GM18868 (cell line): ENCODE measurements at regions not wholly inside any gene's neighbourhood (a gene's known extent, or its start where the extent isn't known, plus 50 kb on each side); places are given as distances from the start of the nearest gene placed in this dataset.
A peak's percentile ranks its signal among the peaks of the same experiment; 100 is the strongest.

Source experiments
- ATAC-seq: cut with Tn5 transposase; IDR thresholded peaks from one replicate; pipeline ENCODE4 v1.9.1; 2021; ENCODE audit warnings: mild to moderate bottlenecking, moderate library complexity; ENCODE audit not compliant: unreplicated experiment

DNA sequence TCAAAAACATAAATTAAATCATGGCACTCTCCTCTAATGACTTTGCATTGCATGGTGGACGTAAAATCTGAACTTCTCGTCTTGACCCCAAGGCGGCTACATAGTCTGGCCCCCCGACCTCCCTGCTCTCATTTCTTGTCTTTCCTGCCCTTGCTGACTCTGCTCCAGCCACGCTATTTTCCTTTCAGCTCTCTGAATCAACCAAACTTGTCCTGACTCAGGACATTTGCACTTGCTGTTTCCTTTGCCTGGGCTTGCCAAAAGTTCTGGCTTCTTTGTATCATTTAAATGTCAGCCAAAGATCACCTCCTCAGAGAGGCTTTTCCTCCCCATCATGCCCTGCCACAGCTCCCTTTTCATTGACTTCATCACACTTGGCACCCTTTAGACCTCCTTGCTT is 107.7 kb upstream of the NFE2L3 start:
- ATAC-seq, result no peak

DNA sequence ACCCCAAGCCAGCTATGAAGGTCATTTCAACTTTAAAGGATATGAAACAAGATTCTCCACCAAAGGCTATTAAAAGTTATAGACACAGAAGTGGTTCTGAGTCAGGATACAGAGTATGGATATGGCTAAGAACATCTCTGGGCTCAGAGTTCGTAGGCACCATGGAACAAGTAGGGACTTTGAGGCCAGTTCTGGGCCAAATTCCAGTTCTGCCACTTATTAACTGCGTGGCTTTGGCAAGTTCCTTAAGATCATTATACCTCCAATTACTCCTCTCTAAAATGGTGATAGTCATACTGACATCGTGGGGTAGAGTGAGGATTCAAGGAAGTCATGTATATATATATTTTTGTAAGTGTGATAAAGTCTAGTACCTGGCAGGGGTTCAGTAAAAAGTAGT is 105.8 kb upstream of the NFE2L3 start:
- no peak for ATAC-seq

DNA sequence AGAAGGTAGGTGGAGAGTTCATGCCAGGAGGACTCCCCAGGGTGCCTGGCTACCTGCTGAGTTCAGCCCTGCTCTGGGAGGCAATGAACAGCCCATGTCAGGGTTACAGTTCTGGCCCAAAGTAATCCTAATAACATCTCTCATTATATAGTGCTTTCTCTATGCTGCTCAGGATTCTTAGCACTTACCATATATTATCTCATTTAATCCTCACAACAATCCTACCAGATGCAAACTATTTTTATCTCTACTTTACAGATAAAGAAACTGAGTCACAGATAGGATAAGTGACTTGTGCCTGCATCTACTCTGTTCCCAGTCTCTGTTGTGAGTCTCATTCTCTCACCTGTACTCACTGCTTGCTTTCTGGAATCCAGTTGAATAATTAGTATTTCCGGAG is 105.1 kb upstream of the NFE2L3 start:
- ATAC-seq, result no peak

DNA sequence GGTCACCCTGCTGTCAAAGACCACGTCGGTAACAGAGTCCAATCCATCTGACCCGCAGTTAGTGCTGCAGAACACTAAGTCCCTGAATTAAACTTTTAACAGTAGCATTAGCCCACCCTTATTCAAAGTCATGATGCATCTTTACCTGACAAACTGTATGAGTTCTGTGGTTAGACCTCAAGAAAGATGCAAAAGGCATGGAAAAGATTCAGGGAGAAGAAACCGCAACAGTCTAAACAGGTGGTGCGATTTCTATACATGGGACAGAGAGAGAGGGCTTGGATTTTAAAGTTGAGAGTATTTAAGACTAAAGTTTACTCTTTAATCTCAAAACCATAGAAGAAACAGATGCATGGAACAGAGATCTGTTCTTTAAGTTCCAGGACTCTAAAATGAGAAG is 103.3 kb upstream of the NFE2L3 start:
- ATAC-seq, result no peak

DNA sequence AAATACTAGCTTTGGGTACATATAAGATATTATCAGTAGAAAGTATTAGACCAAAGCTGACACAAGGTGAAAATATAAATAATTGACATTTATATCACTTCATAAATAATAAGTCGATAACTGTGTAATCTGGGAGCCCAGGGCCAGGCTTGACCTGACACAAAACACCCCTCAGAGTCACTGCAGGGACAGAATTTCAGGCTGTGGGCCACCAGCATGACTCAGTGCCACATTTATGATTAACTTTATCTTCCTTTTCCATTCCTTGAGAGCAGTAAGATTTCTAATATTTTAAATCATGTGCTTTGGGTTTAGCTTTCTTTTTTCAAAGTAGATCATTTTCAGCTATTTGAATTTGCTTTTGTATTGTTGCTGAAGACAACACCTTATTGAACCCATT is 102.9 kb upstream of the NFE2L3 start:
- no peak for ATAC-seq

DNA sequence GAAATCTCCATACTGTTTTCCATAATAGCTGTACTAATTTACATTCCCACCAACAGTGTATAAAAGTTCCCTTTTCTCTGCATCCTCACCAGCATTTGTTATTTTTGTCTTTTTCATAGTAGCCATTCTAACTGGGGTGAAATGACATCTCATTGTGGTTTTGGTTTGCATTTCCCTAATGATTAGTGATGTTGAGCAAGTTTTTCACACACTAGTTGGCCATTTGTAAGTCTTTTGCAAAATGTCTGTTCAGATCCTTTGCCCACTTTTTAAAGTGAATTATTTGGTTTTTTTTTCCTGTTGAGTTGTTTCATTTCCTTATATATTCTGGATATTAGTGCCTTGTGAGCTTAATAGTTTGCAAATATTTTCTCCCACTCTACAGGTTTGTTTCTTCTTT is 101.0 kb upstream of the NFE2L3 start:
- no peak for ATAC-seq

DNA sequence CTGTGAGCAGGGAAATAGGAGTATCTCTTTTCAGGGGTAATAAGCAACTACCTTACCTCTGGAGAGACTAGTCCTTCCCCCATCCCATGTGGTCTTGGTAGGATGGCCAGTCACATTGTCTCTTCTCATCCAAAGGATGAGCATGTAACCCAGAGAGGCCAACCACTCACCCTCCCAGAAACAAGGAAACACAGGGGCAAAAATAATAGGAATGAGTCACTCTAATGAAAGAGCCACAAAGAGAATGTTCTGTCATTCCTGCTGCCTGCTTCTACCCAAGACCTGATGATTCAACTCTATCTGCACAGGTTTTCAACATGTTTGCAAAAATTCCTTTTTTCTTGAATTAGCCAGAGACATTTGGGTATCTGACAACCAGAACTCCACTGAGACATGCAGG is 99.3 kb upstream of the NFE2L3 start:
- no peak for ATAC-seq

DNA sequence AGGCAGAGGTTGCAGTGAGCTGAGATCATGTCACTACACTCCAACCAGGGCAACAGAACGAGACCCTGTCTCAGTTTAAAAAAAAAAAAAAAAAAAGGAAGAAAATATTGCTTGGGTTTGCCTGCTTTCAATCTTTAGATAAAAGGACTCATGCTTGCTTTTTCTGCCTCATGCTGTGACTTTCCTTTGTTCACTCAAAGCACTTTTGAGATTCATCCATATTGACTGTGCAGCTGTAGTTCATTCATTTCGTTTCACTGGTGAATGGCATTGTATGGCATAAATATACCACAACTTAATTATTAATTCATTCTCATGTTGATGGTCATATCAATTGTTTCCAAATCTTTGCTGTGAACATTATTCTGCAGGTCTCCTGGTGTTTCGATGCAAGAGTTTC is 97.6 kb upstream of the NFE2L3 start:
- no peak for ATAC-seq

DNA sequence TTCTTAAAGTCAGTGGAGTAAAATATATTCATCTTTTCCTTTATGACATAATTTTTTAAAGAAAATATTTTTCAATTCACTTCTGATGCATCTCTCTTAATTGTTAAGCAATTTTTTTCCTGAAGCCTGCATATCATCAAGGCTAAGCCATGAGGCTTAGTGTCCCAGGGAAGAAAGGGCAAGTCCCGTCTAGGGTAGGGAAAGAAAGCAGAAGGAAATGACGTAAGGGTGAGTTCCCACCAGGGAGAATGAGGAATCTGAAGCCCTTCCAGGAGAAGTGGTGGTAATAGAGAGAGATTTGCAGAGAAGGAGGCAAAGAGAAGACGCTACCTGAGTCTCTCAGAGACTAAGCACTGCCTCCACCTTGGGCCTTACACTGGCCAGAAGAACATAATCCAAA is 96.8 kb upstream of the NFE2L3 start:
- no peak for ATAC-seq

DNA sequence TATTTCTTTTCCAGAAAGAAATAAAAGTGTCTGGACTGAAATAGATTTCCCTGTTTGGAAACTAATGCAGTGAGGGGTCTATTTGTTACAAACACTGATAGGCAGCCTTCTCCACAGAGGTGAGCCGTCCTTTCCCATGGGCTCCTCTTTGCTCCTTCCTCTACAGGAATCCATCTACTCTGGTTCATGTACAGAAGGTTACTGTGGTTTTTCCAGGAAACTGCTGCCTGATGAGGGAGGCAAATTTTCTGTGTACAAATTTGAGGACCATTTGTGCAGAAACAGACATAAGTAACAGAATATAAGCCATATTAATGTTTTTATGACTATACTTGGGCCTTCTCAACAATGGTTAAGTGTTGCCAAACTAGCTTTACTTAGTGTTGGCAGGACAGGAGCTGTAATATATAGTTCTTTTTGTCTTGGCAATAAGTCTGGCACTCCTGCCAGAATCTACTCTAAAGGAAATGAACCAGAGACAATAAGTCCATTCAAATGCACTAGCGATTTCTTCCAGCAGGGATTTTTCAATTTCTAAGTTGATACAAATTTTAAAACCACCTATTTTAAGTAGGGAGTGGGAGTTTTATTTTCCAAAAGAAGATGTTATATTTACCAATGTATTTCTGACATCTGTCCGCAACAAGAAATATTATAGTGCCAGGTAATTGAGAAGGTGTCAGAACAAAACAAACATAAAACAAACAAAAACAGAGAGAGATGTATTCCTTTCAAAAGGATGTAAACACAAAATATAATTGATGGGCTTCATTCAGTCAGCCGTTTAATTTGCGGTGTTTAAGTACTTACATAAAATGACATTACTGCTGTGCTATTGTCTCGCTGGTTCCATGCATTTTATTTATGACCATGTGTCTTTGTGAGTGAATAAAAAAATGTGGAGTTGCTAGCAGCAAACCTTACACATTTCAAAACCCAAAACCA is 91.0 kb upstream of the NFE2L3 start:
- no peak for ATAC-seq

DNA sequence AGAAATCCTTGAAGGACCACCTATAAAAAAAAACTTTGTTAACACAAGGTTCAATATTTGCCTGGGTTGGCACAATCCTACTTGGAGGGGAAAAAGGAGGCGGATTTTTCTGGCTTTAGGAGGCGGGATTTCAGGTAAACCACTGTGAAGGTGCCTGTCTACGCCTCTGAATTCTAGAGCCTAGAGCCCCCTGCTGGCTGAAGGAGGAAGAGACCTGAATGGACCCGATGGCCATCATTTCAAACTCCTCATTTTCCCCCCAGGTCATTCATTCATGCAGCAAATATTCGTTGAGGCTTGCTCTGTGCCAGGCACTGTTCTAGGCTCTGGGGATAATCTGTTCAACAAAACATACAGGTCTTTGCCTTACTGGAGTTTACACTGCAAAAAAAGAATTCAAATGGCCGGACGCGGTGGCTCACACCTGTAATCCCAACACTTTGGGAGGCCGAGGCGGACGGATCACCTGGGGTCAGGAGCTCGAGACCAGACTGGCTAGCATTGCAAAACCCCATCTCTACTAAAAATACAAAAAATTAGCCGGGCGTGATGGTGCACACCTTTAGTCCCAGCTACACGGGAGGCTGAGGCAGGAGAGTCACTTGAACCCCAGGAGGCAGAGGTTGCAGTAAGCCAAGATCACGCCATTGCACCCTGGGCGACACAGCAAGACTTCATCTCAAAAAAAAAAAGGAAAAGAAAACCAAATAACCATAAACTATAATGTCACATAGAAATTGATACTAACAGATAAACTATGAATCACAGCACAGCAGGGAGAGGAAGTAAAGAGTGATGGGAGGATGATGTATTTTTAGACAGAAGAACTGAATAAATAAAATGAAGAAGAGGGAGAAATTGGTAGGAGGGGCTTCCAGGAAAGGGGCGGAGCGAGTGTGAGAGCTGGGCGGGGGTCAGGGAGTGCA is 90.1 kb upstream of the NFE2L3 start:
- ATAC-seq, result no peak

DNA sequence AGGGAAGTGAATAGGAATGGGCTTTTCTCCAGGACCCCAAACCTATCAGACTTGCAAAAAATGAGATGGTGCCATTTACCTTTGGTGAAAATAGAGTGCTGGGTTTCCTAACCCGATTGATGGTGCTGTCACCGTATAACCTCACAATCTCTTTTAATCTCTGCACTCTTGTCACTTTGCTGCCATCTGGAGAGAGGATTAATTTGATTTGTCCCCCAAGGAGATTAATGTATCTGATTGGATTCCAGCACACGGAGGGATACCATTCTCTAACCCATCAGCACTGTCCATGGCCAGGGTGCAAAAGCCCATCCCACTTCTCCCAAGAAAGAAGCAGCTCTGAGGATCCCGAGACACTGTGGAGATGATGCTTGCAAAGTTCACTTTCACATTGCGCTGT is 86.3 kb upstream of the NFE2L3 start:
- ATAC-seq, result no peak

DNA sequence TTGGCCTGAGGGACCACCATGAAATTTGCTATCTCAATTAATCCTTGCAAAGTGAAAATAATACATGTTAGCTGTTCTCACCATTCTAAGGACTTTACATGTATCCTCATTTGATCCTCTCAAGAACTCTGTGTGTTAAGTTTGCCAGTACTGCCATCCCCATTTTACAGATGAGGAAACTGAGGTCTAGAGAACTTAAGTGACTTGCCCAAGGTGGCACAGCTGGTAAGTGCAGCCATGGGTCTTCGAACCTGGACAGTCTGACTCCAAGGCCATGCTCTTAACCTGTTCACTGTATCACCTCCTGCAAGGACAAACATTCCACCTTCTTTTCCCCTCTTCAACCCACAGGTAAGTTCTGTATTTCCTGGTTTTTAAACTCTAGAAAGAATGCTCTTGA is 85.3 kb upstream of the NFE2L3 start:
- no peak for ATAC-seq

DNA sequence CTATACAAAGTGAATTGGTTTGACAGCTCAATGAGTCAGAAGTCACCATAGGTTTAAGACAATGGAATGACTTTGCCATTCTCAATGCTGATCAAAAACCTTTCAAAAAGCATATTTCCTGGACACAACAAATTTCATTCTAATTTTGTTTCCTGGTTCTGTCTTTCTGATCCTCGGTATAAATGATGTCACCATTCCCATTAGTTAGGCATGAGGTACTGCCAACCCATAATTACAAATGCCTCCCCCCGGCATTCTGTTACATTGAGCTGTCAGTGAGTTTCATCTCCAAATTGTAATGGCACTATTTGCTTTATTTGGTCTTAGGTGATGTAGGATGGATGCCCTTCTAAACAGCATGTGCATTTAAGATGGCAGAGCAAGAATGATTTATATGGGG is 81.7 kb upstream of the NFE2L3 start:
- ATAC-seq, result no peak

DNA sequence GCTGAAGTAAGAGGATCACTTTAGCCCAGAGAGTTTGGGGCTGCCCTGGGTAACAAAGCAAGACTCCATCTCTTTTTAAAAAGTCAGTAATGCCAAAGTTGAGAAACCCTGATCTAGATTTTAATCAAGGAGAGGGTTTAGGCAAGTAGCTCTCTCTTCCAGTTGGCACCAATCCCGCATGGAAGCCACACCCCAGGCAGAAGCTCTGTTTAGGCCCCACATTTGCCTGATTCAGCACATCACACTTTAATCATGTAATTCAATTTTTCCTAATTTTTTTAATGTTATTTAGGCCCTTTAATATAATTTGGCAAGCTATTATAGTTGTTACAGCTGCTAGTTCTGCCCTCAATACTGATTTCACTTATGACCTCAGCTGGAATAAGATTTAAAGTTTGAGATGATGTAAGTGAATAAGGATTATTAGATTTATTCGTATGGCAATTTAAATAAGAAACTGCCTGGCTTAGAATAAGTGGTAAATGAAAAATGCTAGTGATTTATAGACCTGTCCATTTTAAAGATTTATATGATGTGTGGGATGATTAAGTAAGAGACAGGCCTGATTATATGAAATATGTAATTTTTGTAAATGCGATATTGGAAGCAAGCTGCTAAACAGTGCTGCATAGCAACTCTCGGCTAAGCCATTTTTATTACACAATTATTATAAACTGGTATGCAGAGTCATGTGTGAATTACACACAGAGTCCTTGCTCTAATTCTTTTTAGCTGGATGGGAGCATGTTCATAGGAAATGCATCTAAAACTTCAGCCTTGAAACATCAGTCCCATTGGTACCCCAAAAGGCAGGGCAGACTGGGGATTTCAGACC is 80.2 kb upstream of the NFE2L3 start:
- ATAC-seq, result no peak

DNA sequence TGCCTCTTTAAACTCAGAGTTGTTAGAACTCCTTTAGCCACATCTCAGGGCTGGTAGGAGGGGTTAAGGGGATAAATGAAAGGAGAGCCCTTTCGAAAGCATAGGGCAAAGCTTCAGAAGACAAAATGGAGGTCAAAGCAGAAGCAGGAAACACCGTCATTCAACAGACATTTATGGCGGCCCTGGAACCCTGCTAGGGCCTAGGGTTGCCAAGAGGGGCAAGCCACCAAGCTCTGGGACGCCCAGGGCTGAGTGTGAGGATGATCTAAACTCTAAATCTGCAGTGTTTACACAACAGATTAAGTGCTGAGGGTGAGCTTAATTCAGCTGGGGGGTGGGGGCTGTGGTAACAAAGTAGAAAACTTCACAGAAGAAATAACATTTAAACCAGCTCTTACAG is 79.0 kb upstream of the NFE2L3 start:
- ATAC-seq, result no peak

DNA sequence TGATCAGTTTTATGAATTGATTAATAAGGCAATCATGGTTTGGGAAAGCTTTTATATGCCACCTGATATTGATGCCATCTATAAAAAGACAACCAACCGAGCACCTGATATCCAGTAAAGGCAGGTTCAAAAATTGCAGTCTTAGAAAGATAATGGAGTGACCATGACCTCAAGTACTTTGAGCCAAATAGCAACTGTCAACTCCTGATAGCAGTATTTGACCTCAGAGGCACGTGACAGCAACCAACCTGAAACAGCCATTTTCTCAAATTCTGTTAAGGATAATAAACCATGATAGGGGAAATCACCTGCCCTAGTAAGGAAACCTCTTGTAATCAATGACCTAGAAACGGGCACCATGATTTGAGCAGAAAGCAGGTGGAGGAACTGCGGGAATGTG is 77.1 kb upstream of the NFE2L3 start:
- ATAC-seq, result no peak

DNA sequence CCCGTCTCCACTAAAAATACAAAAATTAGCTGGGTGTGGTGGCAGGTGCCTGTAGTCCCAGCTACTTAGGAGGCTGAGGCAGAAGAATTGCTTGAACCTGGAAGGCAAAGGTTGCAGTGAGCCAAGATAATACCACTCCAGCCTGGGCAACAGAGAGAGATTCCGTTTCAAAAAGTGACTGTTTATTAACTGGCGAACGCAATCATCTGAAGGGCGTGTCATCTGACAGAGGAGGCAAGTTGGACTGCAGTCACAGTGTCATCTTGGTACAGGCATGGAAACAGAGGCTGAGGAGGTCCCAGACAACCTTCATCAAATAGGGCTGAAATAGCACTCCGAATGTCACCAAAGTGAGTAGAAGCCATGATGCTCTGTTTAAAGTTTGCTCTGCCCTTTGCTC is 75.3 kb upstream of the NFE2L3 start:
- ATAC-seq, result no peak

DNA sequence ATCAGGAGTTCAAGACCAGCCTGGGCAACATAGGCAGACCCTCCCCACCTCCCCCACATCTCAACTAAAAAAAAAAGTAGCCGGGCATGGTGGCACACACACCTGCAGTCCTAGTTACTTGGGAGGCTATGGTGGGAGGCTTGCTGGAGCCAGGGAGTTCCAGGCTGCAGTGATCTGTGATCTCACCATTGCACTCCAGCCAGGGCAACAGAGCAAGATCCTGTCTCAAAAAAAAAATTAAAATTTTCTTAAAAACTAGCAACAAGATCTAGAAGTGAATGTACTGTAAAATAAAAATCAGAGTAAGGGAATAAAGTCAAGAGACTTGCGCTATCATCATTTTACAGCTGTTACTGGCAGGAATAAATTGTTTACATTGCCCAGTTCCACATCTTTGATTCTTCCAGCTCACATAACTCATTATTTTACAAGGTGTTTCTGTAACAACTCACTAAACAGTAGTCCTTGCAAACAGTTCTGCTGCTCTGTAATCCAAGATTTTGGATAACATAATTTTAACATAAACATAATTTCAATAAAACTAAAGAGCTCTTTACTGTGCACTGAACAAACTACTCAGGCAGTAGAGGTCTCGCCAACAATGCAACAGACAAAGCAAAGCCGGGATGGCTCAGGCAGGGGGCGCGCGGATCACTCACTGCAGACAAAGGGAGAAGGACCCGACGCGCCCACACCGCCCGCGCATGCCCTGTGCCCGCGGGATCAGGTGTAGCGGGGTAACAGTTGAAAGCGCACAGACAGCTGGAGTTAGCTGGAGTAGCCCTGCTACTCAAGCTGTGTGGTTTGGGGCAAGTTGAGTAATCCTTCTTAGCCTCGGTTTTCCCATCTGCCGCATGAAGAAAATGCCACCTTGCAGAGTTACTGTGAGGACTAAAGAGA is 73.3 kb upstream of the NFE2L3 start:
- ATAC-seq, result peak; percentile 98

DNA sequence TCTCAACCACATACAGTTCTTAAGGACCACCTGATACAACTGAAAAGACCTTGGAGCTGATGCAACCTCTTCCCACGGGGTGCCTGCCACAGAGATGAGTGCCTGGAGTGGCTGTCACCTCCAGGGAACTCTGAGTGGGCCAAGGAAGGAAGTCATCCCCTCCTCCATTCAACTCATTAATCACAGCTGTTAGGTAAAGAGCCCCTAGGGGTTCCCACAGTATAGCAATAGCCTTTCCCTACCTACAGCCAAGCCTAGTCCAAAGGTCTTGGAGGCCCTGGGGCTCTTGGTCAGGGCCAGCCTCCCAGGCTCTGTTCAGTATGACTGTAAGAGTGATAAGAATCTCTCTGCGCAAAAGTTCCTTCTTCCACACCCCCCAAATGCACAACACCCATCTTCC is 70.4 kb upstream of the NFE2L3 start:
- no peak for ATAC-seq
